ENCODE measurements at regions not wholly inside any gene's neighbourhood (a gene's known extent, or its start where the extent isn't known, plus 50 kb on each side); places are given as distances from the start of the nearest gene placed in this dataset.

DNA sequence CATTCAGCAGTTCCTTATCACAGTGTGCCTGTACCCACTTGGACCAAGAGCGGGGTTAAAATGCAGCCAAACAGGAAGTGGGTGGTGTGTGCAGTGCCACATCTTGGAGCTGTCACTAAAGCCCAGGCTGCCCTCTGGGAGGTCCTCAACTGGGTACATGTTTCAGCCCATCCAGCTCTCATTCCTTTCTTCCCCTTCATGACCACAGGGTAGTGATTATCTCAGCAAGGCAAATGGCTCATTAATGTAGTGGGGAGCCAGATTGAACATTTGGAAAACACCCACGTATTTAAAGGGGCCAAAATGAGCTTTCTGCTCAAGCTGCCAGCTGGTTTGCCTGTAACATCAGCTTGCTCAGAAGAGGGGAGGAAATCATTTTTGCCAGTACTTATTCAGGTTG lies 210.8 kb upstream of the BTG1 start:
- TF ChIP-seq EZH2 (IDR thresholded peaks at IDR 0.05; ENCODE audit: low read depth, unreplicated experiment) (no peak), EZH2phosphoT487 (IDR thresholded peaks at IDR 0.05; ENCODE audit: unreplicated experiment) (no peak), NANOG (IDR thresholded peaks at IDR 0.05; ENCODE audit: borderline replicate concordance) (no peak), JUNB (IDR thresholded peaks at IDR 0.05; ENCODE audit: unreplicated experiment) (no peak), POLR2AphosphoS5 (IDR thresholded peaks at IDR 0.05; ENCODE audit: low read depth) (no peak), CREB1 (CRISPR knock-in tag; IDR thresholded peaks at IDR 0.05; ENCODE audit: low read depth) (no peak)
- TF ChIP-seq, protein P1, sequence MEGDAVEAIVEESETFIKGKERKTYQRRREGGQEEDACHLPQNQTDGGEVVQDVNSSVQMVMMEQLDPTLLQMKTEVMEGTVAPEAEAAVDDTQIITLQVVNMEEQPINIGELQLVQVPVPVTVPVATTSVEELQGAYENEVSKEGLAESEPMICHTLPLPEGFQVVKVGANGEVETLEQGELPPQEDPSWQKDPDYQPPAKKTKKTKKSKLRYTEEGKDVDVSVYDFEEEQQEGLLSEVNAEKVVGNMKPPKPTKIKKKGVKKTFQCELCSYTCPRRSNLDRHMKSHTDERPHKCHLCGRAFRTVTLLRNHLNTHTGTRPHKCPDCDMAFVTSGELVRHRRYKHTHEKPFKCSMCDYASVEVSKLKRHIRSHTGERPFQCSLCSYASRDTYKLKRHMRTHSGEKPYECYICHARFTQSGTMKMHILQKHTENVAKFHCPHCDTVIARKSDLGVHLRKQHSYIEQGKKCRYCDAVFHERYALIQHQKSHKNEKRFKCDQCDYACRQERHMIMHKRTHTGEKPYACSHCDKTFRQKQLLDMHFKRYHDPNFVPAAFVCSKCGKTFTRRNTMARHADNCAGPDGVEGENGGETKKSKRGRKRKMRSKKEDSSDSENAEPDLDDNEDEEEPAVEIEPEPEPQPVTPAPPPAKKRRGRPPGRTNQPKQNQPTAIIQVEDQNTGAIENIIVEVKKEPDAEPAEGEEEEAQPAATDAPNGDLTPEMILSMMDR (conservative IDR thresholded peaks at IDR 0.05; ENCODE audit: low read depth in 2 of 2): no peak
- TF ChIP-seq, protein P2, sequence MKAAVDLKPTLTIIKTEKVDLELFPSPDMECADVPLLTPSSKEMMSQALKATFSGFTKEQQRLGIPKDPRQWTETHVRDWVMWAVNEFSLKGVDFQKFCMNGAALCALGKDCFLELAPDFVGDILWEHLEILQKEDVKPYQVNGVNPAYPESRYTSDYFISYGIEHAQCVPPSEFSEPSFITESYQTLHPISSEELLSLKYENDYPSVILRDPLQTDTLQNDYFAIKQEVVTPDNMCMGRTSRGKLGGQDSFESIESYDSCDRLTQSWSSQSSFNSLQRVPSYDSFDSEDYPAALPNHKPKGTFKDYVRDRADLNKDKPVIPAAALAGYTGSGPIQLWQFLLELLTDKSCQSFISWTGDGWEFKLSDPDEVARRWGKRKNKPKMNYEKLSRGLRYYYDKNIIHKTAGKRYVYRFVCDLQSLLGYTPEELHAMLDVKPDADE (IDR thresholded peaks at IDR 0.05): no peak
- TF ChIP-seq, protein P3, sequence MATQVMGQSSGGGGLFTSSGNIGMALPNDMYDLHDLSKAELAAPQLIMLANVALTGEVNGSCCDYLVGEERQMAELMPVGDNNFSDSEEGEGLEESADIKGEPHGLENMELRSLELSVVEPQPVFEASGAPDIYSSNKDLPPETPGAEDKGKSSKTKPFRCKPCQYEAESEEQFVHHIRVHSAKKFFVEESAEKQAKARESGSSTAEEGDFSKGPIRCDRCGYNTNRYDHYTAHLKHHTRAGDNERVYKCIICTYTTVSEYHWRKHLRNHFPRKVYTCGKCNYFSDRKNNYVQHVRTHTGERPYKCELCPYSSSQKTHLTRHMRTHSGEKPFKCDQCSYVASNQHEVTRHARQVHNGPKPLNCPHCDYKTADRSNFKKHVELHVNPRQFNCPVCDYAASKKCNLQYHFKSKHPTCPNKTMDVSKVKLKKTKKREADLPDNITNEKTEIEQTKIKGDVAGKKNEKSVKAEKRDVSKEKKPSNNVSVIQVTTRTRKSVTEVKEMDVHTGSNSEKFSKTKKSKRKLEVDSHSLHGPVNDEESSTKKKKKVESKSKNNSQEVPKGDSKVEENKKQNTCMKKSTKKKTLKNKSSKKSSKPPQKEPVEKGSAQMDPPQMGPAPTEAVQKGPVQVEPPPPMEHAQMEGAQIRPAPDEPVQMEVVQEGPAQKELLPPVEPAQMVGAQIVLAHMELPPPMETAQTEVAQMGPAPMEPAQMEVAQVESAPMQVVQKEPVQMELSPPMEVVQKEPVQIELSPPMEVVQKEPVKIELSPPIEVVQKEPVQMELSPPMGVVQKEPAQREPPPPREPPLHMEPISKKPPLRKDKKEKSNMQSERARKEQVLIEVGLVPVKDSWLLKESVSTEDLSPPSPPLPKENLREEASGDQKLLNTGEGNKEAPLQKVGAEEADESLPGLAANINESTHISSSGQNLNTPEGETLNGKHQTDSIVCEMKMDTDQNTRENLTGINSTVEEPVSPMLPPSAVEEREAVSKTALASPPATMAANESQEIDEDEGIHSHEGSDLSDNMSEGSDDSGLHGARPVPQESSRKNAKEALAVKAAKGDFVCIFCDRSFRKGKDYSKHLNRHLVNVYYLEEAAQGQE (IDR thresholded peaks at IDR 0.05; ENCODE audit: unreplicated experiment): no peak

Measured in GM23338 (cell line).